ENCODE measurements at regions not wholly inside any gene's neighbourhood (a gene's known extent, or its start where the extent isn't known, plus 50 kb on each side); places are given as distances from the start of the nearest gene placed in this dataset.
"Not testable (repeated sequence)": the region's sequence is repeated elsewhere in the genome, so short reads cannot be mapped to it uniquely, and the experiment has no call there.

GRCh38 chr10:7042000-7042399 is 368.8 kb downstream of the SFMBT2 start:
- no peak overlapping the region for H3K4me3 Mint-ChIP-seq
- H3K36me3 Mint-ChIP-seq, result no peaks in the 10 kb centered on the region
- H3K9me3 ChIP-seq, result no peaks in the 10 kb centered on the region
- DNase-seq (no peak), ATAC-seq (replicated peaks in 1 of 4) (no peak)
- peaks cover 0 to 2% (median 0%) of the 10 kb centered on the region in 3 donors for H3K9me3 Mint-ChIP-seq
- no peak overlapping the region for H3K27ac Mint-ChIP-seq
- H3K27ac ChIP-seq (ENCODE audit: low read length), result no peak overlapping the region
- no peak overlapping the region for H3K4me3 ChIP-seq (ENCODE audit: control insufficient read depth in 1 of 2, extremely low read depth in 1 of 2, low read length in 1 of 2)
- H3K27me3 ChIP-seq (replicated peaks in 1 of 2; ENCODE audit: control insufficient read depth in 2 of 2, extremely low read depth in 1 of 2, insufficient read depth in 2 of 2, low read length in 1 of 2), result no peaks in the 10 kb centered on the region
- no peaks in the 10 kb centered on the region for H3K36me3 ChIP-seq (ENCODE audit: control insufficient read depth in 2 of 2, extremely low read depth in 1 of 2, insufficient read depth in 1 of 2, low read length in 1 of 2)
- ChIA-PET CTCF (no interaction called here), POLR2A (no interaction called here)
- peaks cover 0 to 7% of the 10 kb centered on the region in 2 donors for H3K27me3 Mint-ChIP-seq
- 89% methylated on average over 3 of the region's 4 CpGs for WGBS (ENCODE audit: insufficient coverage)
- H3K4me1 Mint-ChIP-seq, result peaks cover 20 to 38% (median 26%) of the 10 kb centered on the region in 3 donors
- peaks cover 1 to 36% of the 10 kb centered on the region in 2 experiments for H3K4me1 ChIP-seq (ENCODE audit: control insufficient read depth in 1 of 2, extremely low read depth in 1 of 2, insufficient read depth in 2 of 2, low read length in 2 of 2)

- WGBS (ENCODE audit: insufficient coverage), result 97% methylated on average over 7 of the region's 11 CpGs
- Mint-ChIP-seq H3K4me3 (no peak overlapping the region), H3K4me1 (peaks cover 11 to 34% (median 18%) of the 10 kb centered on the region in 3 donors), H3K27me3 (peaks cover 0 to 7% of the 10 kb centered on the region in 2 donors), H3K27ac (no peak overlapping the region), H3K9me3 (peaks cover 0 to 3% (median 0%) of the 10 kb centered on the region in 3 donors), H3K36me3 (no peaks in the 10 kb centered on the region)
- Histone ChIP-seq H3K9me3 (no peaks in the 10 kb centered on the region), H3K4me1 (ENCODE audit: control insufficient read depth in 1 of 2, extremely low read depth in 1 of 2, insufficient read depth in 2 of 2, low read length in 2 of 2) (peaks cover 3 to 28% of the 10 kb centered on the region in 2 experiments), H3K4me3 (ENCODE audit: control insufficient read depth in 1 of 2, extremely low read depth in 1 of 2, low read length in 1 of 2) (no peak overlapping the region), H3K27ac (ENCODE audit: low read length) (no peak overlapping the region), H3K27me3 (replicated peaks in 1 of 2; ENCODE audit: control insufficient read depth in 2 of 2, extremely low read depth in 1 of 2, insufficient read depth in 2 of 2, low read length in 1 of 2) (no peaks in the 10 kb centered on the region), H3K36me3 (ENCODE audit: control insufficient read depth in 2 of 2, extremely low read depth in 1 of 2, insufficient read depth in 1 of 2, low read length in 1 of 2) (no peaks in the 10 kb centered on the region)
- ATAC-seq (replicated peaks in 1 of 4) (no peak), DNase-seq (no peak)
- CTCF ChIA-PET, result no interaction called here
- POLR2A ChIA-PET, result no interaction called here
Observed at GRCh38 chr10:7040681-7041080, 370.2 kb downstream of the SFMBT2 start.

GRCh38 chr10:7039859-7040258 is 371.0 kb downstream of the SFMBT2 start:
- peaks cover 13 to 38% (median 18%) of the 10 kb centered on the region in 3 donors for H3K4me1 Mint-ChIP-seq
- no peaks in the 10 kb centered on the region for H3K36me3 Mint-ChIP-seq
- POLR2A ChIA-PET, result interaction anchor here in 1 of 2 donors (0.6 kb wide), 1 partner anchor 1157 kb away, joined by 4 read pairs; no protein-coding TSS in a partner anchor
- CTCF ChIA-PET, result no interaction called here
- peaks cover 0 to 7% of the 10 kb centered on the region in 2 donors for H3K27me3 Mint-ChIP-seq
- ATAC-seq (replicated peaks in 1 of 4), result no peak
- H3K27ac Mint-ChIP-seq, result no peak overlapping the region
- Histone ChIP-seq H3K4me3 (ENCODE audit: control insufficient read depth in 1 of 2, extremely low read depth in 1 of 2, low read length in 1 of 2) (no peak overlapping the region), H3K27me3 (replicated peaks in 1 of 2; ENCODE audit: control insufficient read depth in 2 of 2, extremely low read depth in 1 of 2, insufficient read depth in 2 of 2, low read length in 1 of 2) (no peaks in the 10 kb centered on the region), H3K9me3 (no peaks in the 10 kb centered on the region), H3K4me1 (ENCODE audit: control insufficient read depth in 1 of 2, extremely low read depth in 1 of 2, insufficient read depth in 2 of 2, low read length in 2 of 2) (peaks cover 5 to 28% of the 10 kb centered on the region in 2 experiments), H3K27ac (ENCODE audit: low read length) (no peak overlapping the region), H3K36me3 (ENCODE audit: control insufficient read depth in 2 of 2, extremely low read depth in 1 of 2, insufficient read depth in 1 of 2, low read length in 1 of 2) (no peaks in the 10 kb centered on the region)
- H3K4me3 Mint-ChIP-seq, result no peak overlapping the region
- no peak for DNase-seq
- H3K9me3 Mint-ChIP-seq, result peaks cover 0 to 3% (median 2%) of the 10 kb centered on the region in 3 donors

GRCh38 chr10:7038416-7038815 is 372.4 kb downstream of the SFMBT2 start:
- no peaks in the 10 kb centered on the region for H3K36me3 ChIP-seq (ENCODE audit: control insufficient read depth in 2 of 2, extremely low read depth in 1 of 2, insufficient read depth in 1 of 2, low read length in 1 of 2)
- Mint-ChIP-seq H3K4me1 (peaks cover 20 to 42% (median 21%) of the 10 kb centered on the region in 3 donors), H3K27me3 (peaks cover 0 to 7% of the 10 kb centered on the region in 2 donors), H3K4me3 (no peak overlapping the region), H3K36me3 (no peaks in the 10 kb centered on the region), H3K27ac (no peak overlapping the region), H3K9me3 (peaks cover 0 to 4% (median 3%) of the 10 kb centered on the region in 3 donors)
- H3K27ac ChIP-seq (ENCODE audit: low read length), result no peak overlapping the region
- H3K4me1 ChIP-seq (ENCODE audit: control insufficient read depth in 1 of 2, extremely low read depth in 1 of 2, insufficient read depth in 2 of 2, low read length in 2 of 2), result peaks cover 5 to 15% of the 10 kb centered on the region in 2 experiments
- ChIA-PET POLR2A (no interaction called here), CTCF (no interaction called here)
- DNase-seq (no peak), ATAC-seq (replicated peaks in 1 of 4) (no peak)
- no peaks in the 10 kb centered on the region for H3K9me3 ChIP-seq
- no peak overlapping the region for H3K4me3 ChIP-seq (ENCODE audit: control insufficient read depth in 1 of 2, extremely low read depth in 1 of 2, low read length in 1 of 2)
- no peaks in the 10 kb centered on the region for H3K27me3 ChIP-seq (replicated peaks in 1 of 2; ENCODE audit: control insufficient read depth in 2 of 2, extremely low read depth in 1 of 2, insufficient read depth in 2 of 2, low read length in 1 of 2)
- no CpG with 5 or more reads among the region's 1 CpG for WGBS (ENCODE audit: insufficient coverage)

GRCh38 chr10:7037434-7037833 is 373.4 kb downstream of the SFMBT2 start:
- H3K27ac Mint-ChIP-seq; H3K9me3 ChIP-seq; H3K4me3 ChIP-seq (ENCODE audit: control insufficient read depth in 1 of 2, extremely low read depth in 1 of 2, low read length in 1 of 2); DNase-seq; H3K4me3 Mint-ChIP-seq; H3K27me3 ChIP-seq (replicated peaks in 1 of 2; ENCODE audit: control insufficient read depth in 2 of 2, extremely low read depth in 1 of 2, insufficient read depth in 2 of 2, low read length in 1 of 2); H3K27me3 Mint-ChIP-seq; ATAC-seq (replicated peaks in 1 of 4); H3K36me3 ChIP-seq (ENCODE audit: control insufficient read depth in 2 of 2, extremely low read depth in 1 of 2, insufficient read depth in 1 of 2, low read length in 1 of 2); H3K9me3 Mint-ChIP-seq; H3K36me3 Mint-ChIP-seq; H3K27ac ChIP-seq (ENCODE audit: low read length); POLR2A ChIA-PET: not testable (repeated sequence)
- no CpG with 5 or more reads among the region's 2 CpGs for WGBS (ENCODE audit: insufficient coverage)
- H3K4me1 ChIP-seq (ENCODE audit: control insufficient read depth in 1 of 2, extremely low read depth in 1 of 2, insufficient read depth in 2 of 2, low read length in 2 of 2), result peaks cover 5 to 13% of the 10 kb centered on the region in 2 experiments
- peaks cover 21 to 43% (median 29%) of the 10 kb centered on the region in 3 donors for H3K4me1 Mint-ChIP-seq
- CTCF ChIA-PET, result interaction anchor here in 1 of 2 donors (0.8 kb wide), 1 partner anchor 10 kb away, joined by 3 read pairs; no protein-coding TSS in a partner anchor

GRCh38 chr10:7036951-7037350 is 373.9 kb downstream of the SFMBT2 start:
- Mint-ChIP-seq H3K27ac (no peak overlapping the region), H3K27me3 (peaks cover 0 to 7% of the 10 kb centered on the region in 2 donors), H3K36me3 (no peaks in the 10 kb centered on the region), H3K9me3 (peaks cover 0 to 4% (median 3%) of the 10 kb centered on the region in 3 donors), H3K4me1 (peaks cover 21 to 45% (median 31%) of the 10 kb centered on the region in 3 donors), H3K4me3 (no peak overlapping the region)
- WGBS (ENCODE audit: insufficient coverage), result 62% methylated on average over 2 of the region's 2 CpGs
- ChIA-PET CTCF (interaction anchor here in 1 of 2 donors (0.8 kb wide), 1 partner anchor 10 kb away, joined by 3 read pairs; no protein-coding TSS in a partner anchor), POLR2A (interaction anchor here in 1 of 2 donors (0.6 kb wide), 1 partner anchor 13 kb away, joined by 3 read pairs; no protein-coding TSS in a partner anchor)
- H3K27ac ChIP-seq (ENCODE audit: low read length), result no peak overlapping the region
- no peak overlapping the region for H3K4me3 ChIP-seq (ENCODE audit: control insufficient read depth in 1 of 2, extremely low read depth in 1 of 2, low read length in 1 of 2)
- peaks cover 5 to 13% of the 10 kb centered on the region in 2 experiments for H3K4me1 ChIP-seq (ENCODE audit: control insufficient read depth in 1 of 2, extremely low read depth in 1 of 2, insufficient read depth in 2 of 2, low read length in 2 of 2)
- DNase-seq, result no peak
- no peak for ATAC-seq (replicated peaks in 1 of 4)
- H3K9me3 ChIP-seq, result no peaks in the 10 kb centered on the region
- H3K27me3 ChIP-seq (replicated peaks in 1 of 2; ENCODE audit: control insufficient read depth in 2 of 2, extremely low read depth in 1 of 2, insufficient read depth in 2 of 2, low read length in 1 of 2), result no peaks in the 10 kb centered on the region
- H3K36me3 ChIP-seq (ENCODE audit: control insufficient read depth in 2 of 2, extremely low read depth in 1 of 2, insufficient read depth in 1 of 2, low read length in 1 of 2), result no peaks in the 10 kb centered on the region

Measured in T-cell (primary cell).